ENCODE measurements at regions not wholly inside any gene's neighbourhood (a gene's known extent, or its start where the extent isn't known, plus 50 kb on each side); places are given as distances from the start of the nearest gene placed in this dataset.
"Not testable (repeated sequence)": the region's sequence is repeated elsewhere in the genome, so short reads cannot be mapped to it uniquely, and the experiment has no call there.

DNA sequence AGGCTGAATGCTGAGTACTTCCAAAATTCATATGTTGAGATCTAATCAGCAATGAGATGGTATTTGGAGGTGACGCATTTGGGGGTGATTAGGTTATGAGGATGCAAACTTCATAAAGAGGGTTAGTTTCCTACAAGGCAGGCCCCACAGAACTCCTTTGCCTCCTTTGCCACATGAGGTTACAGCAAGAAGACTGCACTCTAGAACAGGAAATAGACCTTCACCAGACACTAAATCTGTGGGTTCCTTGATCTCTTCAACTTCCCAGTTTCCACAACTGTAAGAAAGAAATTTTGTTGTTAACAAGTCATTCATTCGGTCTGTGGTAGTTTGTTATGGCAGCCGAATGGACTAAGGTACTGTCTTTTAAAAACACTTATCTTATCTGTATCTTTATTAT lies 681.9 kb upstream of the HS3ST1 start:
- in situ Hi-C loops (cut with HindIII; ENCODE audit: low sequenced_read_pairs): no loop called here
- TF ChIP-seq, protein P1, sequence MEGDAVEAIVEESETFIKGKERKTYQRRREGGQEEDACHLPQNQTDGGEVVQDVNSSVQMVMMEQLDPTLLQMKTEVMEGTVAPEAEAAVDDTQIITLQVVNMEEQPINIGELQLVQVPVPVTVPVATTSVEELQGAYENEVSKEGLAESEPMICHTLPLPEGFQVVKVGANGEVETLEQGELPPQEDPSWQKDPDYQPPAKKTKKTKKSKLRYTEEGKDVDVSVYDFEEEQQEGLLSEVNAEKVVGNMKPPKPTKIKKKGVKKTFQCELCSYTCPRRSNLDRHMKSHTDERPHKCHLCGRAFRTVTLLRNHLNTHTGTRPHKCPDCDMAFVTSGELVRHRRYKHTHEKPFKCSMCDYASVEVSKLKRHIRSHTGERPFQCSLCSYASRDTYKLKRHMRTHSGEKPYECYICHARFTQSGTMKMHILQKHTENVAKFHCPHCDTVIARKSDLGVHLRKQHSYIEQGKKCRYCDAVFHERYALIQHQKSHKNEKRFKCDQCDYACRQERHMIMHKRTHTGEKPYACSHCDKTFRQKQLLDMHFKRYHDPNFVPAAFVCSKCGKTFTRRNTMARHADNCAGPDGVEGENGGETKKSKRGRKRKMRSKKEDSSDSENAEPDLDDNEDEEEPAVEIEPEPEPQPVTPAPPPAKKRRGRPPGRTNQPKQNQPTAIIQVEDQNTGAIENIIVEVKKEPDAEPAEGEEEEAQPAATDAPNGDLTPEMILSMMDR (IDR thresholded peaks at IDR 0.05; ENCODE audit: low read depth, low read length, missing control alignments): no peak
- no peak overlapping the region for H3K4me3 ChIP-seq (ENCODE audit: low read depth, low read length)
- DNase-seq (ENCODE audit: low read depth): no peak

DNA sequence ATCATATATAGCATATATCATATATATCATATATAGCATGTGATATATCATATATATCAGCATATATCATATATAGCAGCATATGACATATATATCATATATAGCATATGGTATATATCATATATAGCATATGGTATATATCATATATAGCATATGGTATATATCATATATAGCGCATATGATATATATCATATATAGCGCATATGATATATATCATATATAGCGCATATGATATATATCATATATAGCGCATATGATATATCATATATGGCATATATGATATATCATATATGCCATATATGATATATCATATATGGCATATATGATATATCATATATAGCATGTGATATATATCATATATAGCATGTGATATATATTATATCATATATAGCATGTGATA lies 680.4 kb upstream of the HS3ST1 start:
- in situ Hi-C loops (cut with HindIII; ENCODE audit: low sequenced_read_pairs); DNase-seq (ENCODE audit: low read depth); H3K4me3 ChIP-seq (ENCODE audit: low read depth, low read length): not testable (repeated sequence)

DNA sequence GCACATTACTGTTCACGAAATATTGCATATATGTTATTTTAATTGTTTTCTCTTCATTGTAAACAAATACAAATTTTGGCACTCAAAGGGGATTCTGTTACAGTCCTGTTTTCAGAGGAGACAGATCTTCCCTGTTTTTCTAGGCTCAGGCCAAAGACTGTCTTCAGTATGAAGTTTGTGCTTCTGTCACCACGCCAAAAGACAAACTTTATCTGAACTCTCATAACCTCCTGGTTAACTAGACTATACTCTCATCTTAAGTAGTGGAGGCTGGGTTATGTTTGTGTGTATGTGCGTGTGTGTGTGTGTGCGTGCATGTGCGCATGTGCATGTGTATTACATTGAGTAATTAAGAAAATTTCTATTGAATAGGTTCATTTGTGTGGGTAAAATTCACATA lies 676.8 kb upstream of the HS3ST1 start:
- no peak for DNase-seq (ENCODE audit: low read depth)
- in situ Hi-C loops (cut with HindIII; ENCODE audit: low sequenced_read_pairs): no loop called here

DNA sequence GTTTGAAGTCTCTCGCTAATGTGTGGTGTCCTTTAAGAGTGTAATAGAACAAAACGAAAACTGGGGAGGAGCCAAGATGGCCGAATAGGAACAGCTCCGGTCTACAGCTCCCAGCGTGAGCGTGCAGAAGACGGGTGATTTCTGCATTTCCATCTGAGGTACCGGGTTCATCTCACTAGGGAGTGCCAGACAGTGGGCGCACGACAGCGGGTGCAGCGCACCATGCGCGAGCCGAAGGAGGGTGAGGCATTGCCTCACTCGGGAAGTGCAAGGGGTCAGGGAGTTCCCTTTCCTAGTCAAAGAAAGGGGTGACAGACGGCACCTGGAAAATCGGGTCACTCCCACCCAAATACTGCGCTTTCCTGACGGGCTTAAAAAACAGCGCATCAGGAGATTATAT lies 661.2 kb upstream of the HS3ST1 start:
- DNase-seq (ENCODE audit: low read depth); in situ Hi-C loops (cut with HindIII; ENCODE audit: low sequenced_read_pairs); H3K4me3 ChIP-seq (ENCODE audit: low read depth, low read length): not testable (repeated sequence)

More for the DNA sequence above, 676.8 kb upstream of the HS3ST1 start:
- no peak overlapping the region for H3K4me3 ChIP-seq (ENCODE audit: low read depth, low read length)
- TF ChIP-seq, protein P1 (IDR thresholded peaks at IDR 0.05; ENCODE audit: low read depth, low read length, missing control alignments): no peak

DNA sequence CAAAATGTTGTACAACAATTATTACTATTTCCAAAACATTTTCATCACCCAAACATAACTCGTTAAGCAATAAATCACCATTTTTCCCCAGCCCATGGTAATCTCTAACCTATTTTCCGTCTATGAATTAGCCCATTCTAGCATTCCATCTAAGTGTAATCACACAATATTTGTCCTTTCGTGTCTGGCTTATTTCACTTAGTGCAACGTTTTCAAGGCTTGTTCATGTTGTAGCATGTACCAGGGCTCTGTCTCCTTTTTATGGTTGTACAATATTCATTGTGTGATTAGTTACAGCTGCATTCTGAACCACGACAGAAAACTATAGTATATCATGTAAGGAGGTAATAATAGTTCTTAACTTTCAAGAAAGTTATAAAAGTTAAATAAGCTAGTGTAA lies 656.0 kb upstream of the HS3ST1 start:
- in situ Hi-C loops (cut with HindIII; ENCODE audit: low sequenced_read_pairs): no loop called here
- H3K4me3 ChIP-seq (ENCODE audit: low read depth, low read length): no peak overlapping the region

DNA sequence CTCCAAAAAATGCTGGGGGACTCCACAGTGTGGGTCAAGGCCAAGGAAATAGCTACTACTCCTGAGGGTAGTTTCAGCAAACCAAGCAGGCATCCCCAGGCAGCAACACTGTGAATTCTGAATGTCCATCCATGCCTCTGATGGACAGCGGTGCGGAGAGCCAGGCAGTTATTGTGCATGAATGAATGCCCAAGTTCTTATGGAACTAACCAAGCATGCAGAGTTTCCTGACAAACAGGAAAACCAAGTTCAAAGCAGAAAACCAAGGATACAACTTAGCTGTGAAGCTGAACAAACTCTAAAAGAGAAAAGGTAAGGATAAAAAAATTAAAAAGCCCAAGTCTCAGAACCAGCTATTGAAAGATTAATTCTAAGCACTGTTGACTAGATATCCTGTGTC lies 642.6 kb upstream of the HS3ST1 start:
- no peak for DNase-seq (ENCODE audit: low read depth)
- H3K4me3 ChIP-seq (ENCODE audit: low read depth, low read length): no peak overlapping the region
- TF ChIP-seq, protein P1 (IDR thresholded peaks at IDR 0.05; ENCODE audit: low read depth, low read length, missing control alignments): no peak
- in situ Hi-C loops (cut with HindIII; ENCODE audit: low sequenced_read_pairs): loop anchor here (10.0 kb wide), 1 partner anchor 63 kb away; no protein-coding TSS in a partner anchor

More for the DNA sequence above, 656.0 kb upstream of the HS3ST1 start:
- no peak for DNase-seq (ENCODE audit: low read depth)
- TF ChIP-seq, protein P1 (IDR thresholded peaks at IDR 0.05; ENCODE audit: low read depth, low read length, missing control alignments): no peak

DNA sequence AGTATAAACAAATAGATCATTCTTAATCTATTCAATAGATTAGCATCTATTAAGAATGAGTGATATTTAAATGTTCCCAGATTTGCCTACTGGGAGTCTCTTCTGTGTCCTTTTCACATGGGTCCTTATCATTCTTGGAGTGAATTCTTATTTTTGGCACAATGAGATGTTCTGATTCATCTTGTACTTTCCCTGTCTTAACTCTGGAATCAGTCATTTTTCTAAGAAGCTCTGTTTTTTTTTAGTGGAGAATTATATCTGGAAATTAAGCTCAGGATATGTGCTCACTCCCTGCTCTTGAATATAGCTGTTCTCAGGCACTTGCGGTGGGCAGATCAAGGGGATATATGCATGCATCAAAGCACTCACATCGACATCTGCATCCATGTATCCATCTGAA lies 625.3 kb upstream of the HS3ST1 start:
- no peak overlapping the region for H3K4me3 ChIP-seq (ENCODE audit: low read depth, low read length)
- in situ Hi-C loops (cut with HindIII; ENCODE audit: low sequenced_read_pairs): no loop called here
- no peak for DNase-seq (ENCODE audit: low read depth)
- TF ChIP-seq, protein P1 (IDR thresholded peaks at IDR 0.05; ENCODE audit: low read depth, low read length, missing control alignments): no peak

DNA sequence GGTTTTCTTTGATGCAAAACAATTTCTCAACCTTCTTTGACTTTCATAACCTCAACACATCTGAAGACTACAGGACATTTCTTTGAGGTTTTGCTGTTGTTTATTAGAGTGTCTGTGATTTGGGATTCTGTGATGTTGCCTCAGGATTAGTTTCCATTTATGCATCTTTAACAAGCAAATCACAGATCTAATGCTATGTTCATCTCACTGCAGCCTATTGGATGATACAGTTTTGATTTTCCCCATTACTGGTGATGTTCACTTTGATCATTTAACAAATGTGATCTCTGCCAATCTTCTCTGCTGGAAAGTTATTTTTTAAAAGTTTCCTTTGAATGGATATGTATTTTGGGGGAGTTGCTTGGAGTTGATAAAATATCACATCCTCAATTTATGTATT lies 624.9 kb upstream of the HS3ST1 start:
- no peak for DNase-seq (ENCODE audit: low read depth)
- TF ChIP-seq, protein P1 (IDR thresholded peaks at IDR 0.05; ENCODE audit: low read depth, low read length, missing control alignments): no peak
- H3K4me3 ChIP-seq (ENCODE audit: low read depth, low read length): no peak overlapping the region
- in situ Hi-C loops (cut with HindIII; ENCODE audit: low sequenced_read_pairs): no loop called here
